EH (cell line): ENCODE measurements at regions not wholly inside any gene's neighbourhood (a gene's known extent, or its start where the extent isn't known, plus 50 kb on each side); places are given as distances from the start of the nearest gene placed in this dataset.
"Not testable (repeated sequence)": the region's sequence is repeated elsewhere in the genome, so short reads cannot be mapped to it uniquely, and the experiment has no call there.

Experiments used
- DNase-seq: peaks from one replicate; pipeline ENCODE4 v3.0.0-alpha.2; 2015; ENCODE audit warnings: low read depth

DNA sequence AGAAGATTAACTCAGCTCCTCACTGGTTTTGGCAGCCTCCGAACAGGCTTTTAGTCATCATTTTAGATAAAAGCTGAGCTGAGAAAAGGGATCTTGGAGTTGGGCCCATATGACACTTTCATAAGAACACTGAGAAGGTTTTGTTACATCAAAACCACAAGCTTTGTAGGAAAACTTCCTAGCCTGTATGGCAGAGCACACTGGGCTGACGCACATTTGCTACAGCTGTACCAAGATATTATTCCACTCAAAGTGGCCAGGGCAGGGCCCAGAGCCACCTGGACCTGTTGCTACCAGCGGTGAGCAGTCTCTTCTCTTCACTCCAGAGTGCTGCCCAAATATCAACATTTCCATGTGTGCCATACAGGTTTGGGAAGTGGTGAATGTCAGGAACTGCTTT, 160.5 kb upstream of the CCDC54 start:
- peak; percentile 97 for DNase-seq

GRCh38 chr3:107217172-107217571, 160.1 kb upstream of the CCDC54 start:
- peak; percentile 96 for DNase-seq

GRCh38 chr3:107218864-107219269, 158.4 kb upstream of the CCDC54 start:
- no peak for DNase-seq

DNA sequence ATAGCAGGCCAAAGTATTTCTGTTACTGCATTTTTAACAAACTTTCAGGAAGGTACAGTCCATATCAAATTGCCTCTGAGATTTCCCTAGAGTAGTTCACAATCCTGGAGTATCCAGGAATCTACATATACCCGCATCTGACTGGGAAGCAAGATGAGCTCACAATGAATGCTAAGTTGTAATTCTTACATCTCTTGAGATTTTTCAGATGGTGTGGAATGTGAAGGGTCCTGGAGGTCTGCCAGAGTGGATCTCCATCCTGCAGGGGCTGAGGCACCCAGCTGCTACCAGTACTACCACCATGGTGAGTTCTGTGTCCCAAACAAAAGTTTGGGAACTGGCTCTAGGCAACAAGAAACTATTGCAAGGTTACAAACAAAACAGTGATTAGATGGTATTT, 156.7 kb upstream of the CCDC54 start:
- DNase-seq: peak; percentile 50

DNA sequence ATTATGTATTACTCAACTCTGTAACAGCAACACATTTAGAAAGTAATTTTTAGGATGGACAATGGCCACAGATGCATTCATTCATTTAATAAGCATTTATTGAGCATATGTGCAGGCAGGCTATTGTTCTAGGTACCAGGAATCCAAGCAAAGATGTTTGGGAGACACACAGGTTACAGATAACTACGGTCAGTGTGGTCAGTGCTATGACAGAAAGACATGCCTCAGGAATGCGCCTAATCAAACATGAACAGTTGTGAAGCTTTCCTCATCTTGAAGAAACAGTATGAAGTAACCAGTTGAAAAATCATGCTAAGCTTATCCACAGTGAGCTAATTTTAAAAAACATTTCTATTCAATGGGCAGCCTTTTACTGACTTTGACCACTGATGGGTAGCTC, 155.4 kb upstream of the CCDC54 start:
- peak; percentile 69 for DNase-seq

GRCh38 chr3:107222907-107223306, 154.3 kb upstream of the CCDC54 start:
- DNase-seq: peak; percentile 97

DNA sequence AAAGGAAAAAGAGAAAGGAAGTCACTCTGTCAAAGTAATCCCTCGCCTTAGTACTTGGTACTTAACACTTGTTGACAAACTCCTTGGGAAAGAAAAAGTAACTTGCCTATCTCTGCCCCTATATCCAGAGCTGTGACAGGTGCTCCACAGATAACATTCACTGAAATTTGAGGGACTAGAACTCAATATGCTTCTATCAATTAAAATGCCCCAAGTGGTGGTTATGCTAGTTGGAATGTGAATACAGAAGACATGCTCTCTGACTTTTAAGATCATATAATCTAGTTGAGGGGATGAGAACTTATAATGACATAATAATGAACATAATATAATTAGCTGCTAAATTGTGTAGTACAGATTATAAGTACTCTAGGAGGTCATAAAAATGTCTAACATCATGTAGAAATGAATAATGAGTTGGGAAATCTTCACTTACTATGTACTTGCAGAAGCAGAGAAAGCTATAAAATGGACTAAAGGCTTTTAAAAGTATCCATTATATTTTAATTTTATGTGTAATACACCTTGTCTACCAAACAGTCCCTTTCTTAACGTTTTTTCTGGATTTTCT, 153.1 kb upstream of the CCDC54 start:
- no peak for DNase-seq

- DNase-seq: peak; percentile 66
Measured at GRCh38 chr3:107227091-107227490, 150.1 kb upstream of the CCDC54 start.

DNA sequence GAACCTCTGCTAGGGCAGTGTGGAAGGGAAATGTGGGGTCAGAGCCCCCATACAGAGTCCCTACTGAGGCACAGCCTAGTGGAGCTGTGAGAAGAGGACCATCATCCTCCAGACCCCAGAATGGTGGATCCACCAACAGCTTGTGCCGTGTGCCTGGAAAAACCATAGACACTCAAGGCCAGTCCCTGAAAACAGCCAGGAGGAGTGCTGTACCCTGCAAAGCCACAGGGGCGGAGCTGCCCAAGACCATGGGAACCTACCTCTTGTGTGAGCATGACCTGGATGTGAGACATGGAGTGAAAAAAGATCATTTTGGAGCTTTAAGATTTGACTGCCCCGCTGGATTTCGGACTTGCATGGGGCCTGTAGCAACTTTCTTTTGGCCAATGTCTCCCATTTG, 143.4 kb upstream of the CCDC54 start:
- not testable (repeated sequence) for DNase-seq

DNA sequence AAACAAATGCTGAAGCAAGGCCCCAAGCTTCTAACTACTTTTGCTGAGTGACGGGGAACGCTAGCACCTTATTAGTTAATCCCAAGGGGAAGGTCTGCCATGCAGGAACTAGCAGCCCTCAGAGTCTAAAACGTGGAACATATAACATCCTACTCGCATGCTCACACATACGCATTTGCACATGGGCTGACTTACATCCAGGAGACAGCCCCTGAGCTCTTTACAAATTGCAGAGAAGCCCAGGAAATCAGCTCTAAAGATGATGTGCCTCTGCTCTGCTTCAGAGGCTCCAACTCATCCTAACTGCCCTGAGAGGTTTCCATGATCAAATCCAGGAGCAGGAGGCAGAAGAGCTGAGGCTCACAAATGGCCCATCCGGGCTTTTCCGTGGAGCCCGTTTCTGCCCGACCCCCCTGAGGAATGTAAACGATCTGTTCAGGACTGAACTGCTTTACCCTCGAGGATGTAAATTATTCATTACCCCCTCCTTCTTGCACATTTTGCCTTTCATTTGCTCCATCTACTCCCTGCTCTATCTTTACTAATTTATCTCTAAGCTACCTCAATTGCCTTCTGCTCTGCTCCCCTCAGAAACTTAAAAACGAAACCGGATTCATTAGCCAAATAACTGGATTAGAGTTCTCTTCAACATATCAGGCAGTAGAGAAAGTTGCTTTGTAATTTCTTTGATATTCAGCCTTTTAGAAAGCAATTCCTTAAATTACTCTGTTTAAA, 141.9 kb upstream of the CCDC54 start:
- peak; percentile 48 for DNase-seq

GRCh38 chr3:107235928-107236315, 141.3 kb upstream of the CCDC54 start:
- DNase-seq: peak; percentile 85

DNA sequence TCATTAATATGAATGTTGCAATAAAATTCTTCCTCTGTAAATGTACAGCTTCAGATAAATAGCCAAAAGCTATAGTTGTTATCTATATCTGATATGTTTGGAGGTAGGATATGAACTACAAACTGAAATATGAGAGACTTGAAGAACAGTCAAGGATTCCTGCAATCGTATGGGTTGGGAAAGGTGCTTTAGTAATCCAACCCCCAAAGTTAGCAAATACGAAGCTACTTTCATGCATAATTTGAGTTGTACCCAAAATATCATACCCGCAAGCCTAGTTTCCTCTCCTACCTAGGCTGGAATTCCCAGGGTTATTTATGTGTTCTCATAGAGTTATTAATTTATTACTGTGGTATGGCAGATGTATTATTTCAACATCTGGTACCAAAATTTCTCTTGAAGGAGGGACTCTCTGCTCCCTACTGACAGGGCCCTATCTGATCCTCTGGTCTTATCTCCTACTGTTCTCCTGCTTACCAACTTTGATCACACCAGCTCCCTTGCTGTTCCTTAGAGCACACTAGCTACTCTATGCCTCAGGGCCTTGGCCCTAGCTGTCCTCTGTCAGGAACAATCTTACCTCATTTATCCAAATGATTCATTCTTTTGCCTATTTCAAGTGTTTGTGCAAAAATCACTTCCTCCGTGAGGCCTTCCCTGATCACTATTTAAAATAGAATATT, 140.4 kb upstream of the CCDC54 start:
- peak; percentile 15 for DNase-seq

DNA sequence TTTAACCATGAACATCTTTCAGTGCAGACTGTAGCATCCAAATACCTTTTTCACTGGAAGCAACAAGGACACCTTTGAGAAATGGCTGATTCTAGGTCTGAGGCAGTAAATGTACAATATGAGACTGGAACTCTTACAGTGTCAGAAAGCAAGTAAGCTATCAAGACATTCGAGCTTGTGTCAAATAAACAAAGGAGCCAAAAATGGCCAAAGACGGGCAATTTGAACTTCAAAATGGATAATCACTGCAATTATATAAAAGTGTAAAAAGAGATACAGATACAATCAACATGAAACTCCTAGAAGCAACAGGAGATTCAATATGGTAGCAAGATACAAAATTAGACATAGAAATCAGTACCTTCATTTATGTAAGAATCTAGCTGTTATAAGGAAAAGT, 138.5 kb upstream of the CCDC54 start:
- DNase-seq: no peak

GRCh38 chr3:107239703-107240102, 137.5 kb upstream of the CCDC54 start:
- DNase-seq: no peak

- DNase-seq: peak; percentile 84
Measured at GRCh38 chr3:107240183-107241091, 136.8 kb upstream of the CCDC54 start.

DNA sequence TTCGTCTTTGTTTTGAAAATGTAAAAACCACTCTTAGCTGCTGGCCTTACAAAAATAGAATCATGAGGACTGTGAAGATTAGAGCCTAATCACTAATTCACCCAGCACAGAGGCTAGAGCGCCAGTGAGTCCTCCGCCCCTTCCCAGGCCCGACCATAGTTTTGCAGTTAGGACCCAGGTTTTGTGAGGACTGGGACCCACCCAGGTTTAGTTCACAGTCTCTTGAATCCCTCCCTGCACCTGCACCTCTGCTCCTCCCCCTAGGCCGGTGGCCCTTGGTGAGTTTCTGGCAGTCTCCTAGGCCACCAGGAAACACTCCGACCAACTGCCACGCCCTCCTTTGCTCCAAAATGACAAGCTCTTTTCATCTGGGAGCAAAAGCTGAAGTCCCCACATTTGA, 136.0 kb upstream of the CCDC54 start:
- DNase-seq: peak; percentile 31

DNA sequence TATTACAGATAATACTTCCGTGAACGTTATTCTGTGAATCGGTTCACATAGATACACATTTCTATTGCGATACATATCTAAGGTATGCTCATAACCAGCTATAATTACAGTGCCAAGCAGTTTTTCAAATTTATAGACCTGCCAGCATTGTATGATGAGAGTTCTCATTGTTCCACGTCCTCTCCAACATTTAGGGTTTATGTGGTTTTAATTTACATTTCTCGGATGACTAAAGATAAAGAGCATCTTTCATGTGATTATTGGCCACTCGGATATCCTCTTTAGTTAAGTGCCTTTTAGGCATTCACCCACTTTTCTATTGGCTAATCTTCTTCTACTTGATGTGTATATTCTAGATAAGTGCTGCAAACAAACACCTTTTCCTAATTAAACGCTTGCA, 134.7 kb upstream of the CCDC54 start:
- peak; percentile 12 for DNase-seq

DNA sequence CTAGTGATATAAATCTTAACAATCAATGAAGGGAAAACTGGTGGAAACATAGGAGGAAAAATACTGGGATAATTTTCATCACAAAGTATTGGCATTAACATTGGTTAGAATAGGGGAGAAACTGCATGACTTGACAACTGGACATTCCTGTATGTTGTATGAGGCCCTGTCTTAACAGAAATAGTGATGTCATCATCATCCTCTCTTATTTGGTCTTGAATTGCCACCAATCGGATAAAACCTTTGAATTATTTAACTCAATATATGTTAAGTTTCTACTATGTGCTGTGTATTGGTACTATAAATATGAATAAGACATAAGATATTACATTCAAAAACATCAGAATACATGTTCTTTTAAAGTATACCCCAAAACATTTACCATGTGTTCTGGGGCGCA, 130.1 kb upstream of the CCDC54 start:
- DNase-seq: no peak

DNA sequence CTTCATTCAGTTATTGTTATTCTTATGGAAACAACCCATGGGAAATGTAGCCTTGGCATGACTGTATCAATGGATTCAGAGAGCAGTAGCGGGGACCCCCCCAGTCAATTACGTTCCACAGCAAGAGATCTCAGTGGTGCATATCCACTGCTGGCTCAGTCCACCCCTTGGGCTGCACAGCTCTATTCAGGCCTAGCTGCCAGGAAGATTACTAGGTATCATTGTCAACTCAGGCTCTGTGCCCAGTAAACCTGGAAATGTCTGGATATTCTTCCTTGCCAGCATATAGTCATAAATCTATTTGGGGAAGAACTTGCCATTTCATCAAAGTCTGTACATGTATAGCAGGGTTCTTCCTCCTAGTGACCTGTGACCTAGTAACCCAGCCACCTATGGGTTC, 128.1 kb upstream of the CCDC54 start:
- no peak for DNase-seq

DNA sequence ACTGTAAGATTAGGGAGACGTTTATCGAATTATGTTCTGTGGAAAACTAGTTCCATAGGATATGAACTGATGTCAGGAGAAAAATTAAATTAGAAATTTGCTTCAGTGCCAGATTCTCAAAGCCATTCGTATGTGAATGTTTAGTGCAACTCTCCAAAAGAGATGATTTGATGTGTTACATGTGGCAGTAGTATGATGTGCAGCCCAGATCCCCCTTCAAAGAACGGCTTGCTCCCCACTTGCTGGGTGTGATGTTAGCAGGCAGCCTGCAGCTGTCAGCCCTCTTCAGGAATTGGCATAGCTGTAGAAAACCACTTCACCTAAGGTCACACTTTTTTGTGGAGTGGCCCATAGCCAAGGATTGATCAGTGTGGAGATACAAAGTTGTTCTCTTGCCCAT, 127.0 kb upstream of the CCDC54 start:
- DNase-seq: no peak

- no peak for DNase-seq
Measured at GRCh38 chr3:107251819-107252218, 125.4 kb upstream of the CCDC54 start.

DNA sequence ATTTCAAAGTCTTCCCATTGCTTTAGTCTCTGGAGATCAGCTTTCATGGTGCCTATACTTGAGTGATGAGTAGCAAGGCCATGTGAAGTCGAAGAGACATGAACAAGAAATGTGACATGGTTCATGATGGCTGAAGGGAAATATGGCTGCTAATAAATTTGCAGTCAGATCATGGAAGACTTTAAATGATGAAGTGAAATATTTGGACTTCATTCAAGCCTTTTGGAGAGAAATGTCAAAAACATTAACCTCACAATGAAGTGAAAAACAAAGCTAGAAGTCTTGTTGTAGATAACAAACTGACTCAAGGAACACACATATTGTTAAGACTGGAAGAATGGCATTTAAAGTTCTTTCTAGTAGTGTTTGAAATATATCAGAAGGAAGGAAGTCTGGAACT, 120.3 kb upstream of the CCDC54 start:
- no peak for DNase-seq
